HEK293T (cell line): ENCODE measurements at regions not wholly inside any gene's neighbourhood (a gene's known extent, or its start where the extent isn't known, plus 50 kb on each side); places are given as distances from the start of the nearest gene placed in this dataset.

Source experiments
- CTCF ChIA-PET: fragments of 350-600 bp; formaldehyde crosslinking; extraction: SDS; loops from one replicate; lab custom pipeline; 2021; ENCODE audit warnings: antibody characterized with exemption, inconsistent platforms; lab: Yijun Ruan, JAX
- POLR2A ChIA-PET: fragments of 350-600 bp; formaldehyde crosslinking; extraction: SDS; loops from one replicate; lab custom pipeline; 2020; ENCODE audit warnings: antibody characterized with exemption, inconsistent platforms; lab: Yijun Ruan, JAX
- DNase-seq: peaks from one replicate; pipeline ENCODE4 v3.0.0; 2012; ENCODE audit warnings: mixed read lengths; ENCODE audit errors: extremely low spot score
- ARNT ChIP-seq: fragments of 450-650 bp; IDR thresholded peaks from 2 replicates; pipeline ENCODE4 v1.6.1; 2017; ENCODE audit warnings: mild to moderate bottlenecking
- BHLHE40 ChIP-seq: fragments of 450-650 bp; IDR thresholded peaks from 2 replicates; pipeline ENCODE4 v1.6.1; 2016; ENCODE audit warnings: mild to moderate bottlenecking, moderate library complexity, borderline replicate concordance
- CTBP1 ChIP-seq: fragments of 450-650 bp; IDR thresholded peaks from 2 replicates; pipeline ENCODE4 v1.6.1; 2016; ENCODE audit warnings: borderline replicate concordance
- ELF4 ChIP-seq: fragments of 450-650 bp; IDR thresholded peaks from 2 replicates; pipeline ENCODE4 v1.6.1; 2017; ENCODE audit warnings: antibody characterized with exemption
- FOXA1 ChIP-seq: fragments of 450-650 bp; IDR thresholded peaks from 2 replicates; pipeline ENCODE4 v1.6.1; 2016; ENCODE audit warnings: mild to moderate bottlenecking
- FOXK2 ChIP-seq: fragments of 450-650 bp; IDR thresholded peaks from 2 replicates; pipeline ENCODE4 v1.6.1; 2016; ENCODE audit warnings: mild to moderate bottlenecking
- FOXM1 ChIP-seq: fragments of 450-650 bp; IDR thresholded peaks from 2 replicates; pipeline ENCODE4 v1.6.1; 2017; ENCODE audit warnings: mild to moderate bottlenecking, borderline replicate concordance
- HDGF ChIP-seq: fragments of 450-650 bp; IDR thresholded peaks from 2 replicates; pipeline ENCODE4 v1.6.1; 2017; ENCODE audit warnings: antibody characterized with exemption, borderline replicate concordance
- L3MBTL2 ChIP-seq: fragments of 450-650 bp; conservative IDR thresholded peaks from 2 replicates; pipeline ENCODE4 v1.6.1; 2016; ENCODE audit warnings: mild to moderate bottlenecking
- LEF1 ChIP-seq: fragments of 450-650 bp; IDR thresholded peaks from 2 replicates; pipeline ENCODE4 v1.6.1; 2017; ENCODE audit warnings: mild to moderate bottlenecking, borderline replicate concordance
- NFRKB ChIP-seq: fragments of 450-650 bp; IDR thresholded peaks from 2 replicates; pipeline ENCODE4 v1.6.1; 2016; ENCODE audit warnings: mild to moderate bottlenecking, moderate library complexity
- PKNOX1 ChIP-seq: fragments of 450-650 bp; IDR thresholded peaks from 2 replicates; pipeline ENCODE4 v1.6.1; 2016
- SP1 ChIP-seq: fragments of 450-650 bp; IDR thresholded peaks from 2 replicates; pipeline ENCODE4 v1.6.1; 2017
- SUZ12 ChIP-seq: fragments of 450-650 bp; IDR thresholded peaks from 2 replicates; pipeline ENCODE4 v1.6.1; 2016; ENCODE audit warnings: mild to moderate bottlenecking
- TARDBP ChIP-seq: fragments of 450-650 bp; IDR thresholded peaks from 2 replicates; pipeline ENCODE4 v1.6.1; 2016
- ZNF384 ChIP-seq: fragments of 450-650 bp; IDR thresholded peaks from 2 replicates; pipeline ENCODE4 v1.6.1; 2016

DNA sequence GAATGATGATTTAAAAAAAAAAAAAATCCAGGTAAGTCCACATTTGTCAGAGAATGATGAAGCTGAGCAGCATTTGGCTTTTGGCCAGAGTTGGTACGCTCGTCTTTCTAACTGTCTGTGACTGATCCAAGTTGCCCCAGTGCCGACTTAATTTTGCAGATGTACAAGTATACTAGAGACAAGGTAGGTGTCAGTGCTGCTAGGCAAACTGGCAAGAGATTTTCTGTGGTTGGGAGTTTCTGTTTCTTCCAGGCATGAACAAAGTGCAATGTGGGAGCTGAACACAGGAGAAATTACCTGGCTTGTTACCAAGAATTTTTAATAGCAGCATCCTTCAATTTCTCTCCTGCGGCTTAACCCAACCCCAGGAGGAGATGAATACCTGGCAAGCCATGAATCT lies 307.7 kb downstream of the BUD13 start:
- POLR2A ChIA-PET, result no interaction called here
- TF ChIP-seq NFRKB (no peak), LEF1 (no peak), SUZ12 (no peak), ARNT (no peak), PKNOX1 (no peak), FOXA1 (no peak), FOXM1 (no peak), TARDBP (no peak), BHLHE40 (no peak), CTBP1 (no peak)
- no peak for DNase-seq
- CTCF ChIA-PET, result no interaction called here

DNA sequence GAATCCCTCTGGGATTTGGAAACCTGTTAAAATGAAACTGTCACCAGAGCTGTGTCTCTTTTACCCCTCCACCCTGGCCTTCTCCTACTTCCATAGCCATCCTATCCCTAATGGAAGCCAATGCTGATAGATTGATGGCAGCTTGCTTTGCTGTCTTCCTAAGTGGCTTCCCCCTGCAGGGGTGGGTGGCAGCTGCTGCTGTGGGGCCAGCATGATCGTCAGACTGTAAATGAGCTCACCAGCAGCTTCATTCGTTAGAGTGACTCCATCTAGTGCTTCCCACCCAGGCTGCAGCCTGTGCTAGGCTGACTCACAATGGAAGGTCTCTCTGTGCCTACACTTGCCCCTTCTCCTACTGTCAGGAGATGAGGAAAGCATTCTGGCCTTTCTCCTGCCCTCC lies 311.0 kb downstream of the BUD13 start:
- peak; percentile 75 for TF ChIP-seq PKNOX1
- no peak for TF ChIP-seq FOXK2
- TF ChIP-seq FOXM1, result no peak
- no peak for TF ChIP-seq NFRKB
- 0 out of 2 replicates have a peak, but pooled peaks have one; percentile 25 for TF ChIP-seq CTBP1
- no peak for TF ChIP-seq SUZ12
- TF ChIP-seq L3MBTL2, result no peak
- TF ChIP-seq ARNT, result 0 out of 2 replicates have a peak, but pooled peaks have one; percentile 26
- ChIA-PET CTCF (interaction anchor here (2.1 kb wide), 1 partner anchor 37 kb away, joined by 10 read pairs; no protein-coding TSS in a partner anchor), POLR2A (interaction anchor here (1.0 kb wide), 1 partner anchor 10 kb away, joined by 3 read pairs; no protein-coding TSS in a partner anchor)
- peak; percentile 53 for DNase-seq

- TF ChIP-seq FOXA1 (no peak), PKNOX1 (no peak)
- DNase-seq, result no peak
- POLR2A ChIA-PET, result interaction anchor here (1.0 kb wide), 1 partner anchor 11 kb away, joined by 3 read pairs; no protein-coding TSS in a partner anchor
- CTCF ChIA-PET, result no interaction called here
Observed at GRCh38 chr11:116460156-116460920, 312.4 kb downstream of the BUD13 start.

DNA sequence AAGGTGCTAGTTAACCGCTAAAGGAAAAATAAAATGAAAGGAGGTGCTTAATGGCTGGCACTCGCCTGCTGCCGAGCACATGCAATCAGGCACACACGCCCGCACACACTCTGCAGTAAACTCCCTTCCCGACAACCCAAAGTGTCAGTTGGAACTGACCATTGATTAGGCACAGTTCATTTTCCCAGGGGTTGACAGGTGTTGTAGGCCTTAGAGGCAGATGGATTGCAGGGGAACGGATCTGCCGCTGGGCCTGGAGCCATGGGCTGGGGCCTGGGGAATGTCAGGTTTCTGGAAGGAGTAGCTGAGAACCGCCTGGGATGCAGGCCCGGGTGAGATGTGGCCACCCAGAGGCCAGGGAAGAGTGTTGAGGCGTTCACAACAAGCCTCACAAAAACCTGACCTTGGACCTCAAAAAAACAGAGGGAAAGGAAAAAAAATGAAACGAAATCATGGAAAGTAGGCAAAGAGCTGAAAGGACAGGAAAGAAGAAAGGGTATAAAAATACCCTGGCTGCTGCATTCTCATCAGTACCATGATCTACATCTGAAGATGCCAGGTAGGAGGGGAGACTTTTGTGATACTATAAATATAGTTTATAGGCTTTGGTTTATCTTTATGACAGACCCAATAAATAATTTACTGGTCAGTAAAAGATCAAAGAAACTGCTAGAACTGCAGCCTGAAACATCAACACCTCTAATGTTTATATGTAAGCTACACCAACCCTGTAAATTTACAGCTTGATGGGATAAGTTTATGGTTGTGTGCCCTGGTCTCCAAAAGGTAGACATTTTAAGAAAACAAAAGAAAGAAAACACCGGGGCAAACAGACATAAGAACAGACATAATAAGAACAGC lies 313.4 kb downstream of the BUD13 start:
- ChIA-PET CTCF (interaction anchor here (0.6 kb wide), 1 partner anchor 32 kb away, joined by 6 read pairs; no protein-coding TSS in a partner anchor), POLR2A (interaction anchor here (1.0 kb wide), 1 partner anchor 12 kb away, joined by 3 read pairs; no protein-coding TSS in a partner anchor)
- TF ChIP-seq ELF4, result no peak
- peak; percentile 87 for TF ChIP-seq PKNOX1
- TF ChIP-seq SP1, result no peak
- TF ChIP-seq ZNF384, result no peak
- TF ChIP-seq CTBP1, result peak; percentile 91
- TF ChIP-seq FOXA1, result no peak
- no peak for TF ChIP-seq HDGF
- TF ChIP-seq FOXM1, result peak; percentile 82
- peak; percentile 99 for TF ChIP-seq LEF1
- no peak for TF ChIP-seq BHLHE40
- TF ChIP-seq FOXK2, result no peak
- no peak for TF ChIP-seq TARDBP
- TF ChIP-seq ARNT, result peak; percentile 31; the same call in 1 of the 2 replicates
- no peak for TF ChIP-seq NFRKB
- TF ChIP-seq SUZ12, result no peak
- TF ChIP-seq L3MBTL2, result peak; percentile 61
- DNase-seq, result peak; percentile 42

GRCh38 chr11:116458546-116458945 lies 314.2 kb downstream of the BUD13 start:
- DNase-seq, result no peak
- CTCF ChIA-PET, result no interaction called here
- POLR2A ChIA-PET, result no interaction called here
- no peak for TF ChIP-seq SUZ12
- TF ChIP-seq PKNOX1, result peak; percentile 72
- no peak for TF ChIP-seq FOXM1
